ENCODE measurements at regions not wholly inside any gene's neighbourhood (a gene's known extent, or its start where the extent isn't known, plus 50 kb on each side); places are given as distances from the start of the nearest gene placed in this dataset.

DNA sequence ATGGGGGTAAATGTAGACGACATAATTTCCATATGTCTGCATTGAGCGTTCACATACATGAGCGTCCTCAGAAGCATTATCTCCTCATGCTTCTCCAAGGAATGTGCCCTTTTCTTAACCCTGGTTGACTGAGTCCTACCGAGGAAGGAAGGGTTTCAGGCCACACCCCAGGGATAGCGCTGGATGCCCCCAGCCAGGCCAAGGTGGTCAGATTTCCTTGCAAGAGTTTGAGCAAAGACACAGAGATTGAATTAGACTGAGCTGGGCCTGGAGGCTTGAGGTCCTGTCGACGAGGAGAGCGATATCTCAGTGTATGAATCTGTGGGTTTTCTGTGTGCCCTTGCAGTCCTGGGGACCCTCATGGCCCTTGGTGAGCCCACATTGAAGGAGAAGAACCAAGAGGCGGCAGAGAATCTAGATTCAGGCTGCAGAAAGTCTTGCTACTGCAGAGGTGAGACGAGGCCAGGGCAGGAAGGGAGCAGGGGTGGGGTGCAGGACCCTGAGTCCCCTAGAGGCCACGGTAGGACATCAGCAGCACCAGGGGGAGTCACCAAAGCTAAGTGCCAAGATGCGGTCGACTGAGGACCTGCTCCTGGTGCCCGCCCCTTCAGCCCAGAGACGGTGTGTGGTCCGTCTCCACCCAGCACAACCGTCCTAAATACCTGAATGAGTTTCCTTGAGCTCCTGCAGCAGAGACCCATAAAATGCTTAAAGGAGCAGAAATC, 94.7 kb upstream of the DIO3 start:
- no peak for DNase-seq (ENCODE audit: low read depth in 2 of 2)

DNA sequence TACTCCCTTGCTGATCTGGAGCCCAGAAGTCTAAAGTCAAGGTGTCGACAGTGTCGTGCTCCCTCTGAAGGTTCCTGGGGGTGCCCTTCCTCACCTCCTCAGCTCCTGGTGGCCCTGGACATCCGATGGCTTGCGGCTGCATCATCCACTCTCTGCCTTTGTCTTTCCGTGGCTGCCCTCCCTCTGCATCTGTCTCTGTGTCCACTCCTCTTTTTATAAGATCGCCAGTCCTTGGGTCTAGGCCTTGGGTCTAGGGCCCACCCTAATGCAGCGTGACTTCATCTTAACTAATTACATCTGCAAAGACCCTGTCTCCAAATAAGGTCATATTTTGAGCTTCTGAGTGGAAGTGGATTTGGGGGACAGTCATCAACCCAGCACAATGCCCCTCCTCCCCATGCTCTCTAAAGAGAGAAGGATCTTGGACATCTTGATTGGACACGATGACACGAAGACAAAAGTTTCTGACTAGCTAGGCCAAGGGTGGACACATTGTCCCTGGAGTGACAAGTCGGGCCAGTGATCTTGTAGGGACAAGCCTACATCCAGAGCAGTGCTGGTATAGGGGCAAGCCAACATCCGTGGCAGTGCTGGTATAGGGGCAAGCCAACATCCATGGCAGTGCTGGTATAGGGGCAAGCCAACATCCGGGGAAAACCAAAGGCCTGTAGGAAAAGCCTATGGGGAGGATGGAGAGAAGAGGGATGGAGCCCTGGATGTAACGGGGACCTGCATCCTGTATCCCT, 93.9 kb upstream of the DIO3 start:
- DNase-seq (ENCODE audit: low read depth in 2 of 2) = no peak

DNA sequence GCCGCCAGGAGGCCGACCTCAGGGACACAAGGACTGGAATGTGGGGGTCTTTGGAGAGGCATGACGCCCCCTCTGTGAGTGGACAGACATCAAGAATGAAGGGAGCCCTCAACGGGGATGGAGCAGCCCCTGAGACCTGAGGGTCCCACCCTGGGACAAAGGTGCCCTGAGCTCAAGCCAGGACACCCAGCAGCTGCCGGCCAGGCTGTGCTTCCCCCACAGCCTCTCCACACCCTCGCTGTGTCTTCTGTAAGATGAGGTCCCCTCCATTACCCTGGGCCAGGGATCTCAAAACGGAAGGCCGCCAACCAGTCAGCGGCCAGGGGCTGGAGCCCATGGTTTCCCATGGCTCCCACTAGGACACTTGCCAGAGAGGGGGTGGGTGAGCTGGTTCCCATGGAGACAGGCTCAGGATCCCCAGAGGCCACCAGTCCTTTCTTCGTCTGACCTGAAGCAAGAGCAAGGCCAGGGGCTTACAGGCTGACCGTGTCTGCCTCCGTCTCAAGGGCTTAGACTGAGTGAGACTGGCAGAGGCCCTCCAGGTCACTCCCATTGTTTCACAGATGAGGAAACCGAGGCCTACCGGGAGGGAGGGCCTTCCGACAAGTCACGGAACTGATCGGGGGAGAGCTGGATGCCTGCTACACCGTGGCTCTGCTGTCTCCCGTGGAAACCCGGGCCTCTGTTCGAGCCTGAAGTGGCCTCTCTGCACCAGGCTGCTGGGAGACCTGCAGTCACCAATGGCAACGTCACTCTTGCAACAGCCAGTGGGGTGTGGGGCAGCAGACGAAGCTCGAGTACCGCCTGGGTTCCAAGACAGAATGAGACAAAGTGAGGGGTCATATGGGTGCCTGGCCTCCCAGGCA, 91.7 kb upstream of the DIO3 start:
- DNase-seq (ENCODE audit: low read depth in 2 of 2) = no peak

DNA sequence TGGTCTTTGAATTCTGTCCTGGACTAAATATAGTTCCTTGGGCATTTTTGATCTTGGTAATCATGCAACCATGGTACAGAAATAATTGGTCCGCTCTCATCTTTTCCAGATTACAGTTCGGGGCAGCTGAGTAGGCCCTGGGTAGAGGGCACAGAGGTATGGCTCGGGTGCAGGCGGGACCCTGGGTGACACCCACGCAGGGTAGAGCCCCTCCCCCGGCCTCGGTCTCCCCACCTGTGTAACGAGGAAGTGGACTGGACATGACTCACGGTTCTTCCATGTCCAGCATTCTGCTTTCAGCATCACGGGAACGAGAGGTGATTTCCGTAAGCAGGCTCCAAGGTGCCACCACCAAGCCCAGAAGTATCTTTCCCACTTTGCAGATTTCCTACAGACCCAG, 91.0 kb upstream of the DIO3 start:
- DNase-seq (ENCODE audit: low read depth in 2 of 2) = no peak

DNA sequence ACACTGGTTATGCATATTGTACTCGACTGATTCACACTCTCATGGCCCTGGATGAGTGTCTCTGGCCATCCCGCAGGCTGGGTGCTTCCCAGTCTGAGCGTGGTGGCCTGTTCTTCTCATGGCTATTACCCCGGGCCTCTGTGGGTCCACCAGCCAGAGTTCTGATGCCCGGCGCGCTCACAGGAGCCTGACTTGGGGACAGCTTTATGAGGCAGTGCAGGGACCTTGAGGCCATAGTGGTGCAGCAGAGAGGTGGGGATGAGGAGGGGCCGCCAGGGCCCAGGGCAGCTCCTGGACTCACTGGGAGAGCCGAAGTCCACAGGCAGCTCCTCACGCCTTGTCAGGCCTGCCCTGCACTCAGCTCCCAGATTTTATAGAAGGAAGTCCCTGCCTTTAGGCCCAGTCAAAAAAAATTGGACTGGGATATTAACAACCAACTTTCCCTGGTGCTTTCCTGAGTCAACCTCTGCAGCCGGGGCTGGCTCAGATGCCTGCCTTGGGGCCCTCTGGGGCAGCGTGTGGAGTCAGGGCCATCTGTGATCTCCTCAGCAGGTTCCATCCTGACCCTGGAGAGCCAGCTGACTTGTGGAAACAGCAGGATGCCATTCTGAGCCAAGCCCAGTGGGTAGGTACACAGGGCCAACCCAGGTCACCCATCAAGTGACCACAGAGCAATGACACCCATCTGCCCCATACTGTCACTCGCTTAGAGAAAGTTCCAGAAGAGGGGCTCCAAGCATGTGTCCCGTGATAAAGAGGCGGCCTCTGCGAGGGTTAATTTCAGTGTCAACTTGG, 89.4 kb upstream of the DIO3 start:
- no peak for DNase-seq (ENCODE audit: low read depth in 2 of 2)

DNA sequence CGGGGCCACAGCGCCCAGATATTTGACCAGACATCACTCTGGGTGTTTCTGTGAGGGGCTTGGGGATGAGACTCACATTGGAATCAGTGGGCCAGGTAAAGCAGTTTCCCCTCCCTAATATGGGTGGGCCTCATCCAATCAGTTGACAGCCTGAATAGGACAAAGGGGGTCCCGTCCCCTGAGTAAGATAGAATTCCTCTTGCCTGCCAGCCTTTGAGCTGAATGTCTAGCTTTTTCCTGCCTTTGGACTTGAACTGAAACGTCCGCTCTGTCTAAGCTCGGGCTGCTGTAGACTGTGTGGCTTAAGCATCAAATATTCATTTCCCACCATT, 88.8 kb upstream of the DIO3 start:
- DNase-seq (ENCODE audit: low read depth in 2 of 2) = no peak

DNA sequence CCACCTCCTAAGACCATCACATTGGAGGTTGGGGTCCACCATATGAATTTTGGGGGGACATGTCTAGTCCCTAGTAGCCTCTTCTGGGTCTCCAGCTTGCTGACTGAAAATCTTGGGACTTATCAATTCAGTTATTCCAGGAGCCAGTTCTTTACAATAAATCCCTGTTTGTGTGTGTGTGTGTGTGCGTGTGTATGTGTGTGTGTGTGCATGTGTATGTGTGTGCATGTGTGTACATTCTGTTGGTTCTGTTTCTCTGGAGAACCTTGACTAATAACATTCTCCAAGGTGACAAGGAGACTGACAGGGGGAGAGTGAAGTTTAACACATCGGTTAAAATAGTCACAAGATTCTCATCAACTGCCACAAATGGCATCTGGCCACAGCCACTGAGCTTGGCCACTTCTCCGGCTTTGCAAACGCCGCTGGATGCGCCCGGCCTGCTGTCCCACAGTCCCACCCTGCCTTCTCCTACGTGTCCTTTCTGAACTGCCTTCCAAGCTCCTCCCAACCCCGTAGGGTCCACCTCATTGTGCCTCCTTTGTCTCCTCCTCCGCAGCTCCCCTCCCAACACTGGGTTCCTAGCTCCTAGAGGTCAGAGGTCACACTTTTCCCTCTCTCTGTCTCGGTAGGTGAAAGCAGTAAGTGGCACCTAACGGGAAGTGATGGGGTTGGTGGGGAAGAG, 88.1 kb upstream of the DIO3 start:
- DNase-seq (ENCODE audit: low read depth in 2 of 2) = no peak

DNA sequence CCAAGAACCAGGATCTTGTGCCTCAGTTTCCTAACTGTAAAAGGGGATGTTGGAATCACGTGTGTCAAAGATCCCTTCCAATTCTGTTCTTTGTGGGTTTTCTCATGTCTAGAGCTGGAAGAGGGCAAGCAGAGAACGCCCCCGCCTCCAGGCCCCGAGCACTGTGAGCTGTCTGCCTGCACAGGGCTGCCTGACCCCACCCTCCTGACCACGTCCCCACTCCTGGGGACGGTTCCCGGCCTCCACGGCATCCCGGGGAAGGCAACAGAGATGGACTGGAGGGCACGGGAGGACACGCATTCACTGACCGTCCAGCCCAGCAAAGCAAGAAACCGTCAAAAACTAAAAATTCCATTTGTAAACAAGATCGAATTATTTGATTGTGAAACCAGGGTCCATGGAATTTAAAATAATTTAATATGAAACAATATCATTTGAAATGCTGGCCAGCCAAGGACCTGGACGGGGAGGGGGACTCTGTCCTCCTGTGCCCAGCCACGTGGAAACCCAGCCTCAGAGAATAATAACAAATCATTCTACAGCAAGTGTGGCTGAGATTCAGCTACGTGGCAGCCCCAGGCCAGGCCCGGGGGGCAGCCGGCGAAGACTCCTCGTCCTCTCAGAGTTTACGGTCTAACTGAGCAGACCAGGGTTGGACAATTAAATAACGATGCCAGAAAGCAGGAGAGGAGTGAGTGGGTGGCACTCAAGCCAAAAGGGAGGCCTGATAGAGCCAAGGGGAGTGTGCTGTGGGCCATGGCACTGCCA, 87.3 kb upstream of the DIO3 start:
- no peak for DNase-seq (ENCODE audit: low read depth in 2 of 2)

DNA sequence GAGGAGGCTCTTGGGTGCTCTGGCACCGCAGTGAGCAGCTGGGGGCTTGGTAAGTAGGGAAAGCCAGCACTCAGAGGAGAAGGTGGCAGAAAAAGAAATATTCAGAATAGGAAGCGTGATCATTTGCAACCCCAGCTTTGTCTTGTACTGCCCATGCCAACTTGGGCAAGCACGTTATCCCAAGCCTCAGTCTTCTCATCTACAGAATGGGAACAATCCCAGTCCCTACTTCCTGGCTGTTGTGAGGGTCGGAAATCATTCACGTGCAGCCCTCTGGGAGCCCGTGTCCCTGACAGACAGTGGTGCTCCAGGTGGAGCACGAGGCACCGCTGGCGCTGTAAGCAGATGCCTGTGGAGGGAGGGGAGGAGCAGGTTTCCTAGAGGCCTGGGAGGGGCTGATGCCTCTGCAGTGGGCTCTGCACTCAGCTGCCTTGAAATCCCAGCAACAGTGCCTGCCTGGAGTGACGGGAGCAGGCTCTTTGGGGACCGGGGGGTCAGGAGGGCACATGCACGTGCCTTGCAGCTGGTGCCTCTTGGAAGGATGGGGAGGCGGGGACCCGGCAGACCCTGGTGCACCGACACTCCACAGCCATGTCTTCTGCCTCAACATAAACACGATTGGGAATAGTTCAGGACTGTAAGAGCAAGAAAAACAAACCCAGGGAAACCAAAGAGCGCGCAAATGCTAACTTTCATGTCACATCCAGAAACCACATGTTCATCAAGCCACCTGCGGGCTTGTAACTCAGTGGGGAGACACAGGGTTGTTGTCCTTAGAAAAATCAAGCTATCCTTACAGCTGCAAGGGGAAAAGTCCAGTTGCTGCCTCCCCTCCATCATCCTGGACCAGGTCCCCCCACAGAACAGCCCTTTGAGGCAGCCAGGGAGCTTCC, 86.5 kb upstream of the DIO3 start:
- DNase-seq (ENCODE audit: low read depth in 2 of 2) = no peak

DNA sequence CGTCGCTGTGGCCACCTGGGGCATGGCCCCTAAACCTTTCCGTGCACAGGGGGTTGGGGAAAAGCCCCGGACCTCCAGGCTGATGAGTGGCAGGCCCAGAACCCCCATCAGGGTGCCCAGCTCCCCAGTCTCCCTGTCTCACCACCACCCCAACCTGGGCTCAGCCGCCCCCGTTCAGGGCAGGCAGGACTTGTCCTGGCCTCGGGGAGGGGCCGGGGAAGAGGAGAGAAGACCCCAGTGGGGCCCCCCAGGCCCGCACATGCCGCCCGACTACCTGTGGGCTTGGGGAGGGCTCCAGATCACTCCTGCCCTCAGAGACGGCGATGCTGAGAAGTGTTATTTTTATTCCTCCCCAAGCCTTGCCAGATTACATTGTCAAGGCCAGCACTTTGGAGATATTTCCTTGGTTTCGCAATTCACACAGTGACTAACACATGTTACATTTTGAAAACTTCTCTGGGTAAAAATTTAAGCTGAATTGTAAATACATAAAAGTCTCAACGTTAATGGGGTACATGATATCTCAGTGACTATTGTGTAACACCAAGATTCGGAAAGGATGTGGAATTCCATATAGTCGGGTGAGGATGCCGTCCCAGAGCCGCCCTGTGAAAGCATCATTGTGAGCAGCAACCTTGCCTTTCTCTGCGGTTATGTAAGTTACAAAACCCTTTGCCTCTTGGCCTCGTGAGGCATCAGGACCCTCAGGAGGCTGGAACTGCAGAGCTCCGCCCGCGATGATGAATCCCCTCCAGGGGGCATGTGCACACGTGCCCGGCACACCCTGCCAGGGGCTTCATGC, 85.6 kb upstream of the DIO3 start:
- DNase-seq (ENCODE audit: low read depth in 2 of 2) = no peak

DNA sequence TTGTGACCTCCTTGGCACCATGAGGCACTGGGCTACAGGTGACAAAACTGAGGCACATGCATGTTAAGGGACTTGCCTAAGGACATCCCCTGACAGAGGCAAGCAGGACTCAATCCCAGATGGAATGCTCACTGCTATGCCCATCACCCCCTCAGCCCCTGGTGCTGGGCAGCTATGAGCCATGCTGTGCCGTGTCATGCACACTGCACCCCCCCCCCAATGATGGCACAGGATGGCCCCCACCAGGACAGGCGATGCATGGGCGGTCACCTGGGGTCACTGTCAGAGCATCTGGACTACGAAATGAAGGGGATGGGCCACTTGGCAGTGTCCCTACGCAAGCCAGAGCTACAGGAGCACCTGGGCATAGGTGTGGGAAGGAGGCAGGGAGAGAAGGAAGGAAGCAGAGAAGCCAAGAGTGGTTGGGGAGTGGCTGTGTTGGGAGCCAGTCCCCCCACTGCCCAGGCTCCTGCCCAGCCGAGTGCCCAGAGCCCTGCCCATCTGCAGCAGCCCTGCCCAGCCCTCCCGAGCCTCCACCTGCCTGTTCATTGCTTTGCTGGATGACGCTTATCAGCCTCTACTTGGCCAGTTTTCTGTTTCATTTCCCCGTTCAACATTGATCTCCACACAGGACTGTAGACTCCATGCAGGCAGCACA, 84.9 kb upstream of the DIO3 start:
- DNase-seq (ENCODE audit: low read depth in 2 of 2) = no peak

DNA sequence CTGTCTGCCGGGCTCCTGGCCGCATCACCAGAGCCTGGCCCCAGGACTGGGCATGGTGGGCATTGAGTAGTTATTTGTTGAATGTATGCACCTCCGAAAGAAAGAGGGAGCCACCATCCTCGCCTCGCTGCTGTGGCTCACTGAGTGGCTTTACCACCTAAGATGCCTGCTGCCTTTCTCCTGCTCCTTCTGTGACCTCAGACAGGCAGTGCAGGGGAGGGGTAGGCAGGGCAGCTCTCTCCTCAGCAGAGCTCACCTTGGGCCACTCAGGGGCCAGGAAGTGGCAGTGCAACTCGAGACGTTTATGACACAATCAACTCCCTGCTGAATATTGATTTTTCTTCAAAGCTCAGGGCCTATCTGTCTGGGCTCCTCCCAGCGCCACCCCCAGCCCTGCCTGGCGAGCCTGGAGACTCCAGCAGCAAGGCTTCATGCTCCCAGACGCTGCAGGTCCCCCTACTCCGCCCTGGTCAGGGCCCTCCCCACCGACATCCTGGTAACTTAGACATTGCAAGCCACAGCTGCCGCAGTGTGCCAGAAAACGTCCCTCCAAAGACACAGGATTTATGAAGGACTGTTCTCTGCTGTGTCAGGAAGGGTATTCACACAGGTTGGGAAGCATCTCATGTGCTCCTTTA, 84.3 kb upstream of the DIO3 start:
- DNase-seq (ENCODE audit: low read depth in 2 of 2) = no peak

DNA sequence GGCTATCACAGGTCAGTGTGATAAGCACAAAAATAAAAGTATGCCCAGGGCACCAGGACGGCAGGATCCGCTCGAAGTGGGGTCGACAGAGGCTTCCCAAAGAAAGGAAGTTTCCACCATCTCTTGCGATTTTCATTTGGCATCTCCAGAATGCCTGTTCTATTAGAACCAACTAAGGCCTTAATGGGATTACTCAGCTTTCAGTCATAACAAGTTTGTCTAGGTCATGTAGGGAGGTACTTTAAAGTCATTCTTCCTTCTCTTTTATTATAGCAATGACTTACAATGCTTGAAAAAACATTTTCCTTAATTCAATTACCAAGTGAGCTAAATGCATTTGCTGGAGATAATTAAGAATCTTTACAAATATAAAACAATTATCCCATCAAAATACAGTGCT, 83.6 kb upstream of the DIO3 start:
- DNase-seq (ENCODE audit: low read depth in 2 of 2) = no peak

DNA sequence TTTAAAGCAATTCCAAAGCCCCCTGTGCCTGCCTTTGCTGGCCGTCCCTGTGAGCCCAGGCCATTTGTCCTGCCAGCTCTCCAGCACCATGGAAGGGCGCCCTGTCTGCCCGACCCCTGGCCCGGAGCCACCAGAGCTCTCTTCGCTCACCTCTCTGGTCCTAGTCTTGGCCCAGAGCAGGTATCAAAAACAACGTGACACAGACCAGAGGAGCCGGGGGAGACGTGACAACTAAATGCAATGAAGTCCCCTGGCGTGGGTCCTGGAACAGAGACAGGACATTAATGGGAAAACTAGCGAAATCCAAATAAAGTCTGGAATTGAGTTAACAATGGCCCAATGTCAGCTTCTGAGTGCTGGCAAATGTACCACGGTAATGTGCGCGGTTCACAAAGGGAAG, 83.2 kb upstream of the DIO3 start:
- no peak for DNase-seq (ENCODE audit: low read depth in 2 of 2)

DNA sequence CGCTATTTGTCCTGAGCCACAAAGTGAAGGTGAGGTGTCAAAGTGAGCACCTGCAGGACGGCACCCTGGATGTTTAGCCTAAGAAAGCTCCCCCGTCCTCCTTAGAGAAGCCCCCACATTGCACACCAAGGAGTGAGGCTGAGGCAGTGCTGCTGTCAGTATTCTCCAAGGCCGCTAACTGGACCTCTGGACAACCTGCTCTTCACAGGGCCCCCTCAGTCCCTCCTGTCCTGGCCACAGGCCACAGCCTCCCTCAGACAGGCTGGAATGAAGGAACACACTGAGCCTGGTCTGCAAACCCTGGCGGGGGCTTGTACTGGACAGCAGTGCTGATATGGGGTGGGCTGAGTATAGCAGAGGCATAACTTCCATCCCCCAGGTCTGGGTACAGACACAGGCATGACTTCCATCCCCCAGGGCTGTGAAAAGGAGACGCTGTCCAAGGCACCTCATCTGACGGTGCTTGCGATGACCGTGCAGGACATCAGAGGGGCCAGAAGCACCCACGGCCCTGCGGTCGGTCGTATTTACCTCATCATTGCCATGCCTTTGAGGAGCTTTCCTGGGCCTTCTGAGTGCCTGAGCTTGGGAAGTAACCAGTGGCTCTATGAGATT, 82.4 kb upstream of the DIO3 start:
- DNase-seq (ENCODE audit: low read depth in 2 of 2) = no peak

DNA sequence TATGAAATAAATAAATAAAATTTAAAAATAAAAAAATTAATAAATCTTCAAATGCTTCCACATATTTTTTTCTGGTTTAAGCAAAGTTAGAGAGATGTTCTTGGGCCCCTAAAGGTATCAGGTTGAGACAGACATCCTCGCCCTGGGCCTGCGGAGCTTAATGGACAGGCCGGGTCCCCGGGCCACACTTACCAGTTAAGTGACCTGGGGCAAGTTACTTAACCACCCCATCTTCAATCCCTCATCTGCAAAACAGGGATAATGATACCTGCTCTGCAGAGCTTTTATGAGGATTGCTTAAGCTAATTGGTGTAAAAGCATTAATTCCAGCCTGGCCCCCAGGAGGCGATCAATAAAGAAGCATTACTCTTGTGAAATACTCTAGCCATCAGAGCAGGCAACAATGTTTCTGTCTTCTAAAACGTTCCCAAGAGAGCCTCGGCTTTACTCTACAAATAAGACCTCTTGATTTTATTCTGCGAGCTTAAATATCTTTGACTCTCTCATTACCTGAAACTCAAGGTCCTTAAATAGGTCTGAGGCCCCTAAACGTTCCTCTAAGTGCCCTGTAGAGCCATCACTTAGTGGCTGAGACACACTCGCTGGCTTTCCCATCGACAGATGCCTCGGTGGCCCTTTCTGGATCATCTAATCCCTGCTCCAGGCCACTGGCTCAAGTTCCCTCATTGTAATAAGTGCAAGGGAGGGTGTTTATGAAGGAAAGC, 81.1 kb upstream of the DIO3 start:
- DNase-seq (ENCODE audit: low read depth in 2 of 2) = no peak
